IMR-90 (cell line): ENCODE measurements at regions not wholly inside any gene's neighbourhood (a gene's known extent, or its start where the extent isn't known, plus 50 kb on each side); places are given as distances from the start of the nearest gene placed in this dataset.

Experiments
- CEBPB ChIP-seq: IDR thresholded peaks from 2 replicates; pipeline ENCODE4 v1.6.1; 2012; ENCODE audit warnings: low read depth, low read length, improper control_type of control experiment
- FOS ChIP-seq: fragments of 150-350 bp; IDR thresholded peaks from 2 replicates; pipeline ENCODE4 v1.6.1; 2016; ENCODE audit warnings: low read depth, low read length
- MAZ ChIP-seq: IDR thresholded peaks from 2 replicates; pipeline ENCODE4 v1.6.1; 2012; ENCODE audit warnings: low read depth, mild to moderate bottlenecking, low read length, improper control_type of control experiment, moderate library complexity, borderline replicate concordance
- MXI1 ChIP-seq: IDR thresholded peaks from 2 replicates; pipeline ENCODE4 v1.6.1; 2012; ENCODE audit warnings: low read depth, mild to moderate bottlenecking, low read length, moderate library complexity, borderline replicate concordance
- POLR2A ChIP-seq: IDR thresholded peaks from 2 replicates; pipeline ENCODE4 v1.6.1; 2012; ENCODE audit warnings: mild to moderate bottlenecking, low read depth, low read length
- RAD21 ChIP-seq: IDR thresholded peaks from 2 replicates; pipeline ENCODE4 v1.6.1; 2012; ENCODE audit warnings: low read length, improper control_type of control experiment
- RCOR1 ChIP-seq: IDR thresholded peaks from 2 replicates; pipeline ENCODE4 v1.6.1; 2012; ENCODE audit warnings: mild to moderate bottlenecking, low read length, improper control_type of control experiment; ENCODE audit not compliant: insufficient replicate concordance
- RFX5 ChIP-seq: IDR thresholded peaks from 2 replicates; pipeline ENCODE4 v1.8.0; 2012; ENCODE audit warnings: low read depth, mild to moderate bottlenecking, low read length, moderate library complexity
- SMC3 ChIP-seq: fragments of 150-350 bp; IDR thresholded peaks from 2 replicates; pipeline ENCODE4 v1.6.1; 2016; ENCODE audit warnings: low read depth, mild to moderate bottlenecking, antibody characterized with exemption, low read length, moderate library complexity
- TF ChIP-seq, protein P1 (sequence below): conservative IDR thresholded peaks from 2 replicates; pipeline ENCODE4 v1.5.1; 2012; ENCODE audit warnings: mild to moderate bottlenecking, low read depth, low read length, improper control_type of control experiment

DNA sequence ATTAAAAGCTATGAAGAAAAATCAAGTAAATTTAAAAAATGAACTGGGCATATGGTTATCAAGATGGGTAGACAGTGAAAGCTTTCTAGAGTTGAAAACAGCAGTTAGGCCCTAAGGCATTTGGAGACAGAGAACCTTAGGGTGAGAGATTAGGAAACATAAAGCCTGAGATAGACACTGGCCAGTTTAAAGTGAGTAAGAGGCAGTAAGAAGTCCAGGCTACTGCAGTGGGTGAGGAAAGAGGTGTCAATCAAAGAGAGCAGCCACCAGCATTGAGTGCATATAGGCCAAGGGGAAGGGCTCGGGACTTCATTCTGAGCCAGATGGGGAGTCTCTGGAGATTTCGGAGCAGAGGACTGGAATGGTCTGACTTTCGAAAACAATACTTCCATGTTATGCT is 1360.5 kb upstream of the ADGRL4 start:
- no peak for TF ChIP-seq MXI1
- TF ChIP-seq MAZ, result no peak
- no peak for TF ChIP-seq RAD21
- TF ChIP-seq, protein P1, sequence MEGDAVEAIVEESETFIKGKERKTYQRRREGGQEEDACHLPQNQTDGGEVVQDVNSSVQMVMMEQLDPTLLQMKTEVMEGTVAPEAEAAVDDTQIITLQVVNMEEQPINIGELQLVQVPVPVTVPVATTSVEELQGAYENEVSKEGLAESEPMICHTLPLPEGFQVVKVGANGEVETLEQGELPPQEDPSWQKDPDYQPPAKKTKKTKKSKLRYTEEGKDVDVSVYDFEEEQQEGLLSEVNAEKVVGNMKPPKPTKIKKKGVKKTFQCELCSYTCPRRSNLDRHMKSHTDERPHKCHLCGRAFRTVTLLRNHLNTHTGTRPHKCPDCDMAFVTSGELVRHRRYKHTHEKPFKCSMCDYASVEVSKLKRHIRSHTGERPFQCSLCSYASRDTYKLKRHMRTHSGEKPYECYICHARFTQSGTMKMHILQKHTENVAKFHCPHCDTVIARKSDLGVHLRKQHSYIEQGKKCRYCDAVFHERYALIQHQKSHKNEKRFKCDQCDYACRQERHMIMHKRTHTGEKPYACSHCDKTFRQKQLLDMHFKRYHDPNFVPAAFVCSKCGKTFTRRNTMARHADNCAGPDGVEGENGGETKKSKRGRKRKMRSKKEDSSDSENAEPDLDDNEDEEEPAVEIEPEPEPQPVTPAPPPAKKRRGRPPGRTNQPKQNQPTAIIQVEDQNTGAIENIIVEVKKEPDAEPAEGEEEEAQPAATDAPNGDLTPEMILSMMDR, result no peak
- no peak for TF ChIP-seq POLR2A
- TF ChIP-seq SMC3, result no peak
- no peak for TF ChIP-seq FOS
- TF ChIP-seq CEBPB, result no peak
- TF ChIP-seq RFX5, result no peak
- no peak for TF ChIP-seq RCOR1
